Tibial nerve (tissue), 4 donors: ENCODE measurements at regions not wholly inside any gene's neighbourhood (a gene's known extent, or its start where the extent isn't known, plus 50 kb on each side); places are given as distances from the start of the nearest gene placed in this dataset.

ENCODE experiments used
- DNase-seq, 2 donors: peaks; one replicate each; pipeline ENCODE4 v3.0.0-alpha.2; 2019; ENCODE audit warnings: low spot score in 2 of 2
- H3K27ac ChIP-seq, 4 donors: fragments of 200-600 bp; sonication (generic) in 3 of 4; one replicate each; pipeline ENCODE4 v1.5.1; 2017 to 2019; ENCODE audit warnings: mild to moderate bottlenecking in 1 of 4
- H3K27me3 ChIP-seq, 2 donors: fragments of 200-600 bp; sonication (generic) in 1 of 2; one replicate each; pipeline versions ENCODE4 v1.5.1 to v1.6.0; 2017 to 2019
- H3K36me3 ChIP-seq, 3 donors: fragments of 200-600 bp; sonication (generic); one replicate each; pipeline ENCODE4 v1.5.1; 2018 to 2019
- H3K4me1 ChIP-seq, 4 donors: fragments of 200-600 bp; sonication (generic) in 3 of 4; one replicate each; pipeline ENCODE4 v1.5.1; 2017 to 2019
- H3K4me3 ChIP-seq, 4 donors: fragments of 200-600 bp; sonication (generic) in 3 of 4; one replicate each; pipeline ENCODE4 v1.5.1; 2017 to 2019; ENCODE audit warnings: mild to moderate bottlenecking in 1 of 4, moderate library complexity in 1 of 4
- H3K9me3 ChIP-seq, 4 donors: fragments of 200-600 bp; sonication (generic) in 3 of 4; one replicate each; pipeline ENCODE4 v1.5.1; 2017 to 2019
- CTCF ChIP-seq, 5 experiments: fragments of 200-600 bp in 3 of 5; fragments of 450-650 bp in 2 of 5; sonication (generic) in 3 of 5; IDR thresholded peaks; one replicate each; pipeline ENCODE4 v1.5.1; 2016 to 2019; ENCODE audit warnings: antibody characterized with exemption in 5 of 5, mild to moderate bottlenecking in 3 of 5, moderate library complexity in 2 of 5
- EP300 ChIP-seq, 2 donors: sonication (generic); formaldehyde crosslinking; IDR thresholded peaks; one replicate each; pipeline ENCODE4 v1.6.1; 2017; ENCODE audit warnings: antibody characterized with exemption in 2 of 2, mild to moderate bottlenecking in 1 of 2
- POLR2A ChIP-seq, 2 donors: fragments of 450-650 bp; IDR thresholded peaks; one replicate each; pipeline ENCODE4 v1.6.1; 2017; ENCODE audit warnings: antibody characterized with exemption in 2 of 2, mild to moderate bottlenecking in 2 of 2, moderate library complexity in 2 of 2
- WGBS, 2 donors: methylation state at CpG; one replicate each; pipeline ENCODE4 v1.1.5; 2018; 5-methylcytosine and 5-hydroxymethylcytosine counted together

GRCh38 chr3:159652452-159652851 lies 336.2 kb upstream of the IL12A start:
- 72 to 77% methylated on average over 2 of the region's 2 CpGs for WGBS, 2 donors
- Histone ChIP-seq H3K4me1 (no peaks in the 10 kb centered on the region), H3K9me3 (no peaks in the 10 kb centered on the region), H3K36me3 (no peaks in the 10 kb centered on the region), H3K27ac (no peak overlapping the region), H3K27me3 (no peaks in the 10 kb centered on the region), H3K4me3 (no peak overlapping the region)
- no peak for TF ChIP-seq EP300 (IDR thresholded peaks at IDR 0.05)
- TF ChIP-seq POLR2A (IDR thresholded peaks at IDR 0.05) = no peak
- no peak for TF ChIP-seq CTCF (IDR thresholded peaks at IDR 0.05)
- DNase-seq = no peak

- TF ChIP-seq POLR2A (IDR thresholded peaks at IDR 0.05) (no peak), CTCF (IDR thresholded peaks at IDR 0.05) (no peak), EP300 (IDR thresholded peaks at IDR 0.05) (no peak)
- Histone ChIP-seq H3K4me3 (no peak overlapping the region), H3K27me3 (no peaks in the 10 kb centered on the region), H3K4me1 (no peaks in the 10 kb centered on the region), H3K36me3 (no peaks in the 10 kb centered on the region), H3K27ac (no peak overlapping the region), H3K9me3 (no peaks in the 10 kb centered on the region)
- WGBS, 2 donors = 76 to 77% methylated on average over 4 of the region's 4 CpGs
- DNase-seq = no peak
Observed at GRCh38 chr3:159654183-159655134, 334.2 kb upstream of the IL12A start.

GRCh38 chr3:159655202-159655601 lies 333.4 kb upstream of the IL12A start:
- H3K9me3 ChIP-seq = no peaks in the 10 kb centered on the region
- TF ChIP-seq EP300 (IDR thresholded peaks at IDR 0.05) (no peak), POLR2A (IDR thresholded peaks at IDR 0.05) (no peak), CTCF (IDR thresholded peaks at IDR 0.05) (no peak)
- no peaks in the 10 kb centered on the region for H3K4me1 ChIP-seq
- no peak overlapping the region for H3K27ac ChIP-seq
- H3K4me3 ChIP-seq = no peak overlapping the region
- H3K27me3 ChIP-seq = no peaks in the 10 kb centered on the region
- DNase-seq = no peak
- 92 to 95% methylated on average over 2 of the region's 2 CpGs for WGBS, 2 donors
- no peaks in the 10 kb centered on the region for H3K36me3 ChIP-seq

- no peak for TF ChIP-seq CTCF (IDR thresholded peaks at IDR 0.05)
- no peak for TF ChIP-seq POLR2A (IDR thresholded peaks at IDR 0.05)
- TF ChIP-seq EP300 (IDR thresholded peaks at IDR 0.05) = no peak
- Histone ChIP-seq H3K27me3 (no peaks in the 10 kb centered on the region), H3K4me1 (no peaks in the 10 kb centered on the region), H3K4me3 (no peak overlapping the region), H3K27ac (no peak overlapping the region), H3K36me3 (no peaks in the 10 kb centered on the region), H3K9me3 (peaks cover 0 to 6% (median 0%) of the 10 kb centered on the region in 4 donors)
- WGBS, 2 donors = 51 to 58% methylated on average over 3 of the region's 3 CpGs
- no peak for DNase-seq
Observed at GRCh38 chr3:159657176-159657575, 331.5 kb upstream of the IL12A start.

GRCh38 chr3:159657629-159658028 lies 331.0 kb upstream of the IL12A start:
- Histone ChIP-seq H3K4me1 (no peaks in the 10 kb centered on the region), H3K9me3 (peaks cover 0 to 11% (median 0%) of the 10 kb centered on the region in 4 donors), H3K4me3 (no peak overlapping the region), H3K36me3 (no peaks in the 10 kb centered on the region), H3K27me3 (no peaks in the 10 kb centered on the region), H3K27ac (no peak overlapping the region)
- no peak for DNase-seq
- no peak for TF ChIP-seq EP300 (IDR thresholded peaks at IDR 0.05)
- no peak for TF ChIP-seq POLR2A (IDR thresholded peaks at IDR 0.05)
- no peak for TF ChIP-seq CTCF (IDR thresholded peaks at IDR 0.05)
- 87 to 90% methylated on average over 6 of the region's 6 CpGs for WGBS, 2 donors
